Hepatocyte (in vitro differentiated cells): ENCODE measurements at regions not wholly inside any gene's neighbourhood (a gene's known extent, or its start where the extent isn't known, plus 50 kb on each side); places are given as distances from the start of the nearest gene placed in this dataset.

ENCODE experiments used
- CTCF ChIP-seq: fragments of 200-600 bp; sonication (generic); IDR thresholded peaks from 2 replicates; pipeline ENCODE4 v1.5.1; 2016; ENCODE audit warnings: antibody characterized with exemption, mild to moderate bottlenecking; ENCODE audit not compliant: poor library complexity
- EZH2 ChIP-seq: fragments of 200-600 bp; sonication (generic); IDR thresholded peaks from 2 replicates; pipeline ENCODE4 v1.6.1; 2016; ENCODE audit warnings: antibody characterized with exemption, mild to moderate bottlenecking, borderline replicate concordance

GRCh38 chr2:7665880-7666279 lies 748.7 kb downstream of the RNF144A start:
- TF ChIP-seq CTCF, result no peak
- TF ChIP-seq EZH2, result no peak
